NCI-H748 treated with DMSO at 0.1 percent for 48 hours (cell line): ENCODE measurements at regions not wholly inside any gene's neighbourhood (a gene's known extent, or its start where the extent isn't known, plus 50 kb on each side); places are given as distances from the start of the nearest gene placed in this dataset.

Experiments used
- DNase-seq: peaks from one replicate; lab custom pipeline; 2025; lab: John Stamatoyannopoulos, UW

GRCh38 chr21:15676935-15677334 lies 52.8 kb upstream of the USP25 start:
- no peak for DNase-seq

- no peak for DNase-seq
Observed at GRCh38 chr21:15679630-15680029, 50.2 kb upstream of the USP25 start.
